CD4-positive, alpha-beta T cell (primary cell): ENCODE measurements at regions not wholly inside any gene's neighbourhood (a gene's known extent, or its start where the extent isn't known, plus 50 kb on each side); places are given as distances from the start of the nearest gene placed in this dataset.

Source experiments
- ATAC-seq: fragments of 200-7000 bp; cut with Tn5 transposase; one replicate; pipeline ENCODE4 v1.10.0; 2022; ENCODE audit warnings: mild to moderate bottlenecking; ENCODE audit not compliant: poor library complexity
- CTCF ChIA-PET: fragments of 350-600 bp; sonication (Branson Sonifier 250); formaldehyde crosslinking; loops from one replicate; lab custom pipeline; 2021; ENCODE audit warnings: antibody characterized with exemption, inconsistent platforms; lab: Charles Lee
- POLR2A ChIA-PET: fragments of 350-600 bp; sonication (Branson Sonifier 250); formaldehyde crosslinking; loops from one replicate; lab custom pipeline; 2021; ENCODE audit warnings: antibody characterized with exemption, inconsistent platforms; lab: Charles Lee
- DNase-seq, 14 experiments: peaks; one replicate each; pipeline ENCODE4 v3.0.0-alpha.2; 2013 to 2020; ENCODE audit warnings: mixed read lengths in 2 of 14
- H3K27ac ChIP-seq, 2 donors: one replicate each; pipeline versions ENCODE4 v1.5.1 to v1.7.0; 2013; ENCODE audit warnings: low read length in 2 of 2, low read depth in 1 of 2, mild to moderate bottlenecking in 1 of 2
- H3K27me3 ChIP-seq, 2 experiments: 1 replicate in 1 of 2; 2 replicates in 1 of 2; pipeline versions ENCODE4 v1.6.1 to v1.7.0; 2013; ENCODE audit warnings: low read length in 2 of 2, control low read depth in 1 of 2, mild to moderate bottlenecking in 1 of 2, moderate library complexity in 1 of 2; ENCODE audit not compliant: insufficient read depth in 2 of 2, control insufficient read depth in 1 of 2
- H3K36me3 ChIP-seq: one replicate; pipeline ENCODE4 v1.6.1; 2013; ENCODE audit warnings: low read length, control low read depth; ENCODE audit not compliant: insufficient read depth
- H3K4me1 ChIP-seq: one replicate; pipeline ENCODE4 v1.6.1; 2013; ENCODE audit warnings: low read length, control low read depth; ENCODE audit not compliant: insufficient read depth
- H3K4me3 ChIP-seq: one replicate; pipeline ENCODE4 v1.5.1; 2013; ENCODE audit warnings: mild to moderate bottlenecking, low read length, moderate library complexity
- H3K9me3 ChIP-seq, 2 experiments: 1 replicate in 1 of 2; 2 replicates in 1 of 2; pipeline versions ENCODE4 v1.6.1 to v1.7.0; 2013; ENCODE audit warnings: low read length in 2 of 2, mild to moderate bottlenecking in 2 of 2, control low read depth in 1 of 2, moderate library complexity in 1 of 2; ENCODE audit not compliant: control insufficient read depth in 1 of 2, insufficient read depth in 1 of 2
- H3K27ac Mint-ChIP-seq: one replicate; pipeline ENCODE4 v1.8.0; 2020; ENCODE audit warnings: mixed read lengths
- H3K27me3 Mint-ChIP-seq: one replicate; pipeline ENCODE4 v1.8.0; 2021; ENCODE audit warnings: mixed read lengths
- H3K36me3 Mint-ChIP-seq: one replicate; pipeline ENCODE4 v1.8.0; 2021; ENCODE audit warnings: low read depth, mixed read lengths
- H3K4me1 Mint-ChIP-seq: one replicate; pipeline ENCODE4 v1.8.0; 2021; ENCODE audit warnings: low read depth, mixed read lengths
- H3K4me3 Mint-ChIP-seq: one replicate; pipeline ENCODE4 v1.8.0; 2020; ENCODE audit warnings: mild to moderate bottlenecking, mixed read lengths
- H3K9me3 Mint-ChIP-seq: one replicate; pipeline ENCODE4 v1.8.0; 2020; ENCODE audit warnings: mixed read lengths
- CTCF ChIP-seq: fragments of 200-600 bp; IDR thresholded peaks from one replicate; pipeline ENCODE4 v1.8.0; 2022; ENCODE audit warnings: antibody characterized with exemption, mild to moderate bottlenecking
- intact Hi-C, 2 experiments: fragments of 100-400 bp; cut with DNase I in 1 of 2; cut with micrococcal nuclease in 1 of 2; formaldehyde crosslinking; loops; one replicate each; pipeline versions ENCODE4 v1.15.1 to v1.9.0; 2023 to 2025; cut with DNase I, micrococcal nuclease

- ATAC-seq (no peak), DNase-seq (no peak)
- Histone ChIP-seq H3K36me3 (no peaks in the 10 kb centered on the region), H3K27me3 (no peaks in the 10 kb centered on the region), H3K4me1 (no peaks in the 10 kb centered on the region), H3K27ac (no peak overlapping the region), H3K9me3 (peaks cover 0 to 6% of the 10 kb centered on the region in 2 experiments), H3K4me3 (no peak overlapping the region)
- POLR2A ChIA-PET, result no interaction called here
- Mint-ChIP-seq H3K36me3 (no peaks in the 10 kb centered on the region), H3K9me3 (peaks cover 3% of the 10 kb centered on the region), H3K27ac (no peak overlapping the region), H3K27me3 (peaks cover 10% of the 10 kb centered on the region), H3K4me3 (no peak overlapping the region), H3K4me1 (no peaks in the 10 kb centered on the region)
- CTCF ChIA-PET, result no interaction called here
- no peak for TF ChIP-seq CTCF
- intact Hi-C loops, result no loop called here
These were observed 442.3 kb downstream of the PREX1 start for GRCh38 chr20:48385527-48385926.

DNA sequence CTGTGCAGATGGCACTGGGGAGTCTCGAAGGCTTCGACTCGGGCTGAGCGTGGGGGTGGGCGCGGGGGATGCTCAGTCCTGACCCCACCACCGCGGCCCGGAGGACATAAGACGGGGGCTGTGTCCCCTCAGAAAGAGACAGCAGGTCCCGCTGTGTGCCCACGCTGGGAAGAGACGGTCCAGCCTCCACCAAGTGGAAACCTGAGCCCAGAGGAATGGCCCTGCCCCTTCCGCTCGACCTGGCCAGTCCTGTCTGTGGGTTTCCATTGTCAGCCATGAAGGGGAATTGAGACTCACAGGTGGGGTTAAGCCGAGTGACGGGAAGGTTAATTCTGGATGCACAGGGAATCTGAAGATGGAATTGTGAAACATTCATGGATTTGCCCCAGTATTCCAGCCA lies 442.7 kb downstream of the PREX1 start:
- no peaks in the 10 kb centered on the region for H3K36me3 Mint-ChIP-seq
- H3K4me1 Mint-ChIP-seq, result no peaks in the 10 kb centered on the region
- H3K4me3 Mint-ChIP-seq, result no peak overlapping the region
- H3K9me3 Mint-ChIP-seq, result peaks cover under 1% of the 10 kb centered on the region
- no peak overlapping the region for H3K27ac Mint-ChIP-seq
- DNase-seq (no peak), ATAC-seq (no peak)
- H3K4me3 ChIP-seq, result no peak overlapping the region
- peaks cover 0 to 6% of the 10 kb centered on the region in 2 experiments for H3K9me3 ChIP-seq
- no peaks in the 10 kb centered on the region for H3K36me3 ChIP-seq
- CTCF ChIA-PET, result no interaction called here
- no peak overlapping the region for H3K27ac ChIP-seq
- TF ChIP-seq CTCF, result no peak
- H3K27me3 Mint-ChIP-seq, result peaks cover 14% of the 10 kb centered on the region
- POLR2A ChIA-PET, result no interaction called here
- intact Hi-C loops, result no loop called here
- no peaks in the 10 kb centered on the region for H3K27me3 ChIP-seq
- H3K4me1 ChIP-seq, result no peaks in the 10 kb centered on the region

- TF ChIP-seq CTCF, result no peak
- Histone ChIP-seq H3K9me3 (peaks cover 0 to 6% of the 10 kb centered on the region in 2 experiments), H3K4me1 (no peaks in the 10 kb centered on the region), H3K4me3 (no peak overlapping the region), H3K27me3 (no peaks in the 10 kb centered on the region), H3K27ac (no peak overlapping the region), H3K36me3 (no peaks in the 10 kb centered on the region)
- ChIA-PET POLR2A (no interaction called here), CTCF (no interaction called here)
- H3K4me1 Mint-ChIP-seq, result no peaks in the 10 kb centered on the region
- no peak for DNase-seq
- H3K36me3 Mint-ChIP-seq, result no peaks in the 10 kb centered on the region
- H3K9me3 Mint-ChIP-seq, result no peaks in the 10 kb centered on the region
- no peak overlapping the region for H3K27ac Mint-ChIP-seq
- intact Hi-C loops, result no loop called here
- no peak overlapping the region for H3K4me3 Mint-ChIP-seq
- ATAC-seq, result no peak
- H3K27me3 Mint-ChIP-seq, result peaks cover 14% of the 10 kb centered on the region
These were observed 443.5 kb downstream of the PREX1 start for GRCh38 chr20:48384147-48384818.
